ENCODE measurements at regions not wholly inside any gene's neighbourhood (a gene's known extent, or its start where the extent isn't known, plus 50 kb on each side); places are given as distances from the start of the nearest gene placed in this dataset.
"Not testable (repeated sequence)": the region's sequence is repeated elsewhere in the genome, so short reads cannot be mapped to it uniquely, and the experiment has no call there.

DNA sequence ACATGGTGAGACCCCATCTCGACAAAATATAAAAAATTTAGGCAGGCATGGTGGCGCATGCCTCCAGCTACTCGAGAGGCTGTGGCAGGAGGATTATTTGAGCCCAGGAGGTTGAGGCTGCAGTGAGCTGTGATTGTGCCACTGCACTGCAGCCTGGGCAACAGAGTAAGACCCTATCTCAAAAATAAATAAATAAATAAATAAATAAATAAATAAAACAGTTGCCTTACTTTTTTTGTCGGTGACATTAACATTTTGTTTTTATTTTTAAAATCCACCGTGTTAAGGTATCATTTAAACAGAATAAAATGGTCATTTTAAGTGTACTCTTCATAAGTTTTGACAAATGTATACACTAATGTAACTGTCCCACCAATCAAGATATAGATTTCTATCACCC, 57.0 kb downstream of the RASL11A start:
- no peak for DNase-seq (ENCODE audit: low read depth in 2 of 2, low spot score in 1 of 2)

DNA sequence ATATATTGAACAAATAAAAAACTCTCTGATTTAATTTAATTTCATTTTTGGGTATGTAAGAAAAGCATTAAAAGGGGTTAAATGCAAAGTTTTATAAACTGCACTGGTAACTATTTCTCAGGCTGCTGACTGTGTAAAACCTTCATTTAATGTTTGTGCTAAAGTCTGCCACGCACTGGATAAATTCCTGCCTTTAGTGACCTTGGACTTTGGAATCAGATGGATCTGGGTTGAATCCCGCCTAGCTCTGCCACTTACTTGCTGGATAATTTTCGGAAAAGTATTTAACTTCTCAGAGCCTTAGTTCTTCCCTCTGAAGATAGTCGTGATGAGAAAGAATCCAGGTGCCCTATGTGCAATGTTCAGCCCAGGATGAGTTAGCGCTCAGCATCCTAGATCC, 58.6 kb downstream of the RASL11A start:
- no peak for DNase-seq (ENCODE audit: low read depth in 2 of 2, low spot score in 1 of 2)

DNA sequence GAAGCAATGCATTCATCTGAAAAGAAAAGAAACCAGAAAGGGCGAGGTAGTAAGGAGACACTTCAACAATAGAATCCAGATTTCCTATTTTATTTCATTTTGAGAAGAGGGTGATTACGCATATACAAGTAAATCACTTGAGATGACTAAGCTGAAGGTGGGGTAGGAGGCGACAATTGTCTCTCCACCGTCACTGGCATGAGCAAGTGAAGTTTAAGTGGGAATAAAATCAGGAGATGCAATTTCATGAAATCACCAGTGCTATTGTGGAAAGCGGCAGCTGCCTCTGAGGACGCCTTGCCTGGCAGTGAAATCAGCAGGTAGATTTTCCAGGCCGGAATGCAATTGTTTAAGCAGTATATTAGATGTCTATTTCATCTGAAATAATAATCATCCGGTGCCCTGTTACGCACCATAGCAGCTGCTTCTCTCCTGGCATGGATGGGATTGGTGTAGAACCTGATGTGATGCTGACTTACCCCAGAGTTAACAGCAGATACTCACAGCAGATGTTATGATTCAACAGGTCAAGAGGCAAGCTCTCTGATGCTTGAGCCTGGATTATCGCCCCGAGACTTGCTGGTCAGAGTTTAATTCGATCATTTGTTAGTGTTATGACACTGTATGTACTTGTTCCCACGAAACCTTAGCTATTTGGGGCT, 64.3 kb downstream of the RASL11A start:
- no peak for DNase-seq (ENCODE audit: low read depth in 2 of 2, low spot score in 1 of 2)

DNA sequence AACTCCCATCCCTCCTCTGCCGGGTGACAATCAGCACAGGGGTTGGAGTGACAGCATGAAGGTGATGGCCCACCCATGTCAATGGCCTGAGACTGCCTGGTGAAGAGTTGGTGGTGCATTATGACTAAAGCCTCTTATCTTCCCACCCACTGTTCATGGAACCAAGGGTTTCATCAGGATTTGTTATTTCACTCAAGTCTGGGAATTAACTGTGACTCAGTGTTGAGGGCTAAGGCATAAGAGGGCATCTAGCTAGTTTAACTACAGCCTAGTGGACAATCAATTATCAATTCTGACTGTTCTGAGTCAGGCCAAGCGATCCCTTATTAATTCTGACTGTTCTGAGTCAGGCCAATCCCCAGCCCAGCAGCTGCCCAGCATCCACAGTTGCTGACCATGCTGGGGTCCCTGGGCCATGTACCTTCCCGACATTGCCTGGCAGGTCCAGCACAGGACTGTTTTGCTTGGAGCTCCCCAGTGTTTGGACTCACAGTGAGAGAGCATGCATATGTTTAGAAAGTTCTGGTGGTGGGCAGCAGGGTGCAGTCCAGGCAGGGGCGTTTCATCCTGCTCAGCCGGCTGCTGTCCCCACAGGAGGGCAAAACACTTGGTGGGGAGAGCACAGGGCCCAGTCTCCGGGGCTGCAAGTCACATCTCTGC, 65.5 kb downstream of the RASL11A start:
- no peak for DNase-seq (ENCODE audit: low read depth in 2 of 2, low spot score in 1 of 2)

DNA sequence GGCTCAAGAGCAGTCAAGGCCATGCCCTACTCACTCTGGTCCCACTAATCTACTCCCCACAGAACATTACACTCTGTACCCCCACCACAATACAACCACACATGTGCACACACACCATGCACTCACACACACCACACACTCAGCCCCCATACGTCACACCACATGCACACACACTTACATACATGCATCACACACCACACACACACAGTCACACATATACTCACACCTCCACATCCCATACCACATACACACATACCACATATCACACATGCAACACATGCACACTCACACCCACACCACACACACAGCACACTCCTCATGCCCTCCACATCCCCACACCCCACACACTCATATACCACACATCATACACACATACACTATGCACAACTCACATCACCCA, 67.6 kb downstream of the RASL11A start:
- DNase-seq (ENCODE audit: low read depth in 2 of 2, low spot score in 1 of 2): no peak

DNA sequence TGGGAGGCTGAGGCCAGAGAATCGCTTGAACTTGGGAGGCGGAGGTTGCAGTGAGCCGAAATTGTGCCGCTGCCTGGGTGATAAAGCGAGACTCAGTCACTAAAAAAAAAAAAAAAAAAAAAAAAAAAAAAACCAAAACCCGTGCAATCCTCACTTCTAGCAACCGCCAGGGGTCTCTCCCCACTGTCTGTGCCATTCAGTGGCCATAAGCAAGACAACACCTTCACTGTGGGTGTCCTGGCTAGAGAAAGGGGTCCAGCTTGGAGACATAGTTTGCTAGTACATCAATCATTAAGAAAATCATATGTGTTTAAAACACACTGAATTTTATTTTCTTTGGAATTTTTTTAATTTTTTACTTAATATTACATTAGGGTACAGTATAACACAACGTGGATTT, 68.2 kb downstream of the RASL11A start:
- DNase-seq (ENCODE audit: low read depth in 2 of 2, low spot score in 1 of 2): no peak

DNA sequence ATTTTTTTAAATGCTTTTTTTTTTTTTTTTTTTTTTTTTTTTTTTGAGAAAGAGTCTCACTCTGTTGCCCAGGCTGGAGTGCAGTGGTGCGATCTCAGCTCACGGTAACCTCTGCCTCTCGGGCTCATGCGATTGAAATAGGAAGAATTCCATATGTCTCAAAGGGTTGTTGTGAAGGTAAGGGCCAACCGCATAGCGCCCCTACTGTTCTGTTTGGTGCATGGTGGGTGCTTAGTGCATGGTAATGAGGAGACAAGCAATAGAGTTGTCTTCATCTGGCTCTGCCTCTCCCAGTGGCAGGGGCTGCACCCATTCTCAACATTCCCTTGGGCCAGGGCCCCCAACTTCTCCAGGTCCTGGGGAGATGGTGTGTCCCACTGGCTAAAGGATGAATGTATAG, 68.7 kb downstream of the RASL11A start:
- no peak for DNase-seq (ENCODE audit: low read depth in 2 of 2, low spot score in 1 of 2)

DNA sequence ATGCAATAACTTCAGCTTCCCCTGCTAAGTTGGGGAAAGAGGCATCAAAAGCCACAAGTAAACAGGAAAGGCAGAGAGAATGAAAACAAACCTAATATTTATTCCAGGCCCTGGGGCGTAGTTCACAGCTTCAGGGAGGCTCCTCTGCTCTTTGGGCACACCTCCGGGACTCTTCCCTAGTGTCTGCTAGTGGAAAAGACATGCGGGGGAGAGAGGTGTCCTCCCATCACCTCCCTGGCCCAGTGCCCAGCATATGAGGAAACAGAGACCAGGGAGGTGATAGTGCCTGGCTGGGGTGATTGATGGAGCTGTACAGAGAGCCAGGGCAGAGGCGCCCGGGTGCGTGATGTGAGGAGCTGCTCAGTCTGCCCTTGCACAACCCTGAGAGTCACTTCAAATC, 71.0 kb downstream of the RASL11A start:
- DNase-seq (ENCODE audit: low read depth in 2 of 2, low spot score in 1 of 2): no peak

DNA sequence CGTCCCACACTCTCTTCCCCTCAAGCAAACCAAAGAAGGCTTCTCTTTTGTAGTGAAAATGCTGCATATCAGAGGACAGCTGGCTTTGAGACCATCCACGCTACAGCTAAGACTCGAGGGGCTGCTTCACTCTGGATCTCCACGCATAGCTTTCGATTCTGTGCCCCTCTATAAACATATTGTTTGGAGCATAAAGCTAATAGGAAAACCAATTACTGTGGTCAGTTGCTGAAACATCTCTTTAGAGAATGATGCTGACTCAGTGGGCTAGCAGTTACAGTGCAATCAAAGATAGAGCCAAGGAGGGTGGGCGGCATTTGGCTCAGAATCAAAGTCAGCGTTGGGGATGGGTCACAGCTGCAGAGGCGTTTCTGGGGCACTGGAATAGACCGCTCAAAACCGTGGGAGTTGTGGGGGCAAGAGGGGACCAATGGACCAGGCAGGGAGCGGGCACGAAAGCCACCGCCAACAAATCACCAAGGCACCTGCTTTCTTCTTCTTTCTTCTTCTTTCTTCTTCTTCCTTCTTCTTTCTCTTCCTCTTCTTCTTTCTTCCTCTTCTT, 76.7 kb downstream of the RASL11A start:
- DNase-seq (ENCODE audit: low read depth in 2 of 2, low spot score in 1 of 2): no peak

DNA sequence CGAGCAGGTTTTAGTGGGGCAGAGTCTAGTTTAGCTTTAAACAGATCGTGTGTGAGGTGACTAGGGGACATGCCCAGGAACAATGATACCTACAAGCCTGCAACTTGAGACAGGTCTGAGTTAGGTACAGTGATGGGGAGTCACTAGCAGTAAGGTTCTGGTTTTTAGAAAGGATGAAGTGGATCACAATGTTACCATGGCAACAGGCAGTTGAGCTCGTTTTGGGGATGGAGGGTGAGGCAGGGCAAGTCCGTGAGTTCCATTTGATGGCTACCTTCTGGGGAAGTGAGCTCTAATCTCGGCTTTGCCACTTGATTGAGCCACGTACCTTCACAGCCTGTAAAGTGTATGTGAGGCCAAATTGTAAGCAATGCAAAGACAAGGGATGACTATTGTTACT, 76.0 kb upstream of the GTF3A start:
- no peak for DNase-seq (ENCODE audit: low read depth in 2 of 2, low spot score in 1 of 2)

DNA sequence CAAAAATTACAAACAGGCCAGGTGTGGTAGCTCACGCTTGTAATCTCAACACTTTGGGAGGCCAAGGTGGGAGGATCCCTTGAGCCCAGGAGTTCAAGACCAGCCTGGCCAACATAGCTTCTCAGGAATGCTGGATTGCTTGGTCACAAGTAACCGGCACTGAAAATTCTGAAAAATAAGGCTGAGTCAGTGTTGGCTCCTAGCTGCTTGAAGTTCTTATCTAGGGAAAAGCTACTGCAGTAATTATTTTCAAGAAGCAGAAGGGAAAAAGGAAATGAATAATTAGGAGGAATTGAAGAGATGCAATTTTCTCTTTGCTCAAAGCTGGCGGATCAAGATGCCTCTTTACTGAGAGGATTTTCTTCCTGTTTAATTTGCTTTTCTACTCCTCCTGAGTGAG, 75.0 kb upstream of the GTF3A start:
- no peak for DNase-seq (ENCODE audit: low read depth in 2 of 2, low spot score in 1 of 2)

DNA sequence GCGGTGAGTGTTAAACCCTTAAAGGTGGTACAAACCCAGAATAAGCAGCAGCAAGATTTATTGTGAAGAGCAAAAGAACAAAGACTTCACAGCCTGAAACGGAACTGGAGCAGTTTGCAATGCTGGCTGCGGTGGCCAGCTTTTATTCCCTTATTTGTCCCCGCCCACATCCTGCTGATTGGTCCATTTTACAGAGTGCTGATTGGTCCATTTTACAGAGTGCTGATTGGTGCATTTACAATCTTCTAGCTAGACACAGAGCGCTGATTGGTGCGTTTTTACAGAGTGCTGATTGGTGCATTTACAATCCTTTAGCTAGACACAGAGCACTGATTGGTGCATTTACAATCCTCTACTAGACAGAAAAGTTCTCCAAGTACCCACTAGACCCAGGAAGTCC, 73.6 kb upstream of the GTF3A start:
- DNase-seq (ENCODE audit: low read depth in 2 of 2, low spot score in 1 of 2): not testable (repeated sequence)

DNA sequence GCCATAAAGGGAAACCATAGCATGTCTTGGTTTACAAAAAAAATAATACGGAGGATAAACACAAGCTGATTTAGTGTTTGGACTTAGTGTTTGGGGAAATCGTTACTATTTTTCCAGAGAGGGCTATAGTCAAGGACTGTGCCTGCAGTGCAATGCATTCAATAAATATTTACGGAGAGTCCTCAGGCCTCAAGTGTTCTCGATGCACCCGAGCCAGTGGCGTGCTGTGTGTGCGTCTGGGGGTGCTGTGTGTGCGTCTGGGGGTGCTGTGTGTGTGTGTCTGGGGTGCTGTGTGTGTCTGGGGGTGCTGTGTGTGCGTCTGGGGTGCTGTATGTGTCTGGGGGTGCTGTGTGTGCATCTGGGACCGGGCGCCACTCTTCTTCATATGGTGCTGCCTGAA, 71.7 kb upstream of the GTF3A start:
- DNase-seq (ENCODE audit: low read depth in 2 of 2, low spot score in 1 of 2): no peak

DNA sequence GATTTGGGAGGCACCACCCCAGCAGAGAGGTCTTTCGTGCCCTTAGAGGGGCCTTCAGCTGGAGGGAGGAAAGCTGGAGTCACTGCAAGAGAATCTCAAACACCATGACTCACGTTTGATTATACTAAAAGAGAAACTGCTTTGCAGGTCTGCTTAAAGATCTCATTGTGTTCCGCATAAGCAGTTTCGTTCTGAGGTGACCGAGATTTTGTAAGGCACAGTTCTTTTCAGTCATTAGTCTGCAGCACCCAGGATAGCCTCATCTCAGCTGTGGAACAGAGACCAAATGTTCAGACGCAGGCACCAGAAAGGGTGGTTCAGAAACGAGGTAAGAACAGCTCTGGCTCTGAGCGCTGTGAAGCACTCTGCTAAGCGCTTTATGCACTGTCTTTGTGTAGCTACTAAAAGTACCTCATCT, 71.2 kb upstream of the GTF3A start:
- no peak for DNase-seq (ENCODE audit: low read depth in 2 of 2, low spot score in 1 of 2)

DNA sequence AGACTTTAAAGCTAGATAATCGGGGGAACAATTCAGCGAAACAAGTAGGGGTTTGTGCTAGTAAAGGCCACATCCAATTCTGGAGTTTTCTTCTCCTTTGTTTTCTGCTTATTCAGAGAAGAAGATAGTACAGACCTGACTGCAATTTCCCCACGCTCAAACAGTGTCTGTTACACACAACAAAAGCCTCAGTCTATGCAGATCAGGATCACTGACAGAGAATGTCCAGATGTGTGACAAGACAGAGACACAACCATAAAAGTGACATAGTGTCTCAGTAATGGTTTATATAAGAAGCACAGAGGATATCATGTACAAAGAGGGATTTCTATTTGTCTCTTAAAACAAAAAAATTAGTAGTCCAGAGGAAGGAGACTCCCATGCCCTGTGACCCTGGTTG, 70.7 kb upstream of the GTF3A start:
- no peak for DNase-seq (ENCODE audit: low read depth in 2 of 2, low spot score in 1 of 2)

DNA sequence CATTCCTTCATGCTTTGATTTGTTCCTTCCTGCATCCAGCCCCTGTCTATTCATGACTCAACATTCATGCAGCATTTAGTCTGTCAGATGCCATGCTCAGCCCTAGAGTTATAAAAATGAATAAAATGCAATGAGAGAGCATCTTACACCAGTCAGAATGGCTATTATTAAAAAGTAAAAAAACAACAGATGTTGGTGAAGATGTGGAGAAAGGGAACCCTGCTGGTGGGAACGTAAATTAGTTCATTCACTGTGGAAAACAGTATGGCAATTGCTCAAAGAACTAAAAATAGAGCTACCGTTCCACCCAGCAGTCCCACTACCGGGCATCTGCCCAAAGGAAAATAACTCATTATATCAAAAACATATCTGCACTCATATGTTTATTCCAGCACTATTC, 70.0 kb upstream of the GTF3A start:
- no peak for DNase-seq (ENCODE audit: low read depth in 2 of 2, low spot score in 1 of 2)

DNA sequence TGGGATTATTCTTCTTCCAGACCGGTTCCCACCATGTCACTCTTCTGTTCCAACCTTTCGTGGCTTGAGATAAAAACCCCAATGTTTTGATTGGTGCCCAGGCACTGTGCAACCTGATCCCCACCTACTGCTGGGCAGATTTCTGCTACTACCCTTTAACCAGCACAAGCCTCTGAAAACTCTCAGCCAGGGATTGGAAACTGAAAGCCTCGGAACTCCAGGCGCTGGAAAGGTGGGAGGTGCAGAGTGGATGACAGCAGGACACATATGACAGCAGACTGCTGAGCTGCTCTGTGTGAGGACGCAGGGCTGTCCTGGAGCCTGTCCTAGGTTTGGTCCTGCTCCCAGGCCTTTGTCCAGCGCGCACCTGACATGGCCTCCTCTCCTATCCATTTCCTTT, 68.5 kb upstream of the GTF3A start:
- no peak for DNase-seq (ENCODE audit: low read depth in 2 of 2, low spot score in 1 of 2)

DNA sequence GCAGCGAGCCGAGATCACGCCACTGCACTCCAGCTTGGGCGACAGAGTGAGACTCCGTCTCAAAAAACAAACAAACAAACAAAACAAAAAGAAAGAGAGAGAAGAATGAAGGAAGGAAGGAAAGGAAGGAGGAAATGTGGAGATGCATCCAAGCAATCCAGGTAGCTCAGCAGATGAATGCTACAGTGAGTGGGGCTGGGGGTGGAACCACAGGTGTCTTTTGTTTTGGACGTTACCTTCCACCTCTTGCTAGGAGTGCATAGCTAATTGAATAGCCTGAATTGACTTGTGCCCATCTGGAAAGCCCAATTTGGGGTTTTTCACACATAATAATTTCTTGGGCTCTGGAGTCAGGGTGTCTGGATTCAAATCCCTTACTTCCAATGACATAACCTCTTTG, 66.0 kb upstream of the GTF3A start:
- no peak for DNase-seq (ENCODE audit: low read depth in 2 of 2, low spot score in 1 of 2)

DNA sequence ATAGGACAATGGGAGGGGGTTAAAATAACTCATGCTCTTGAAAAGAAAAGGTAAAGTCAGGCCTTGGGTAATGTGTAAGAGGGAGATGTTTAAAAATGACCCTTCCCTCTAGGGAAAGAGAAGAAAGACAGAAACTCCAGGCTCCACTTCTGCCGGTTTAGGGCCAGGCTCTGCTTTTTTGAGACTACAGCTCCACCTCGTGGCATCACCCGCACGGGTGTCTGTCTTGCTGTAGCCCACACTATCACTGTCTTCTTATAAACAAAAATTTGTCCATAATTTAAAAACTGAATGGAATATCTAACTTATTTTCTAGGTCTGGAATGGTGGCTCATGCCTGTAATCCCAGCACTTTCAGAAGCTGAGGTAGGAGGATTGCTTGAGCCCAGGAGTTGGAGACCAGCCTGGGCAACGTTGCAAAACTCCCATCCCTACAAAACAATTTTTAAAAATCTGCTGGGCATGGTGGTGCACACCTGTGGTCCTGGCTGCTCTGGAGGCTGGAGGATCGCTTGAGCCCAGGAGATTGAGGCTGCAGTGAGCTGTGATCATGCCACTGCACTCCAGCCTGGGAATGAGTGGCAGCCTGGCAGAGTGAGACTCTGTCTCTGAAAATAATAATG, 65.1 kb upstream of the GTF3A start:
- peak in 1 of 2 donors; percentile 26 for DNase-seq (ENCODE audit: low read depth in 2 of 2, low spot score in 1 of 2)

DNA sequence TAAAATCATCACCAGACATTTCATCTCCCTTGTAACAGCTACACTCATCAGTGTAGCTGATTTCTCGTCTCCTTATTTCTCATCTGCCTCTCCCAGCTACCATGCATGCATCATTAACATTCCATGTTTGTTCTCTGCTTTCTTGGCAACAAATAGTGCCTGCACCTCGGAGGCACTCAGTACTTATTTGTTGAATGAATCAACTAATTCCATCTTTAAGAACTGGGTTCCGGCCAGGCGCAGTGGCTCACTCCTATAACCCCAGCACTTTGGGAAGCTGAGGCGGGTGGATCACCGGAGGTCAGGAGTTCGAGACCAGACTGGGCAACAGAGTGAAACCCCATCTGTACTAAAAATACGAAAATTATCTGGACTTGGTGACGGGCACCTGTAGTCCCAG, 63.9 kb upstream of the GTF3A start:
- no peak for DNase-seq (ENCODE audit: low read depth in 2 of 2, low spot score in 1 of 2)

DNA sequence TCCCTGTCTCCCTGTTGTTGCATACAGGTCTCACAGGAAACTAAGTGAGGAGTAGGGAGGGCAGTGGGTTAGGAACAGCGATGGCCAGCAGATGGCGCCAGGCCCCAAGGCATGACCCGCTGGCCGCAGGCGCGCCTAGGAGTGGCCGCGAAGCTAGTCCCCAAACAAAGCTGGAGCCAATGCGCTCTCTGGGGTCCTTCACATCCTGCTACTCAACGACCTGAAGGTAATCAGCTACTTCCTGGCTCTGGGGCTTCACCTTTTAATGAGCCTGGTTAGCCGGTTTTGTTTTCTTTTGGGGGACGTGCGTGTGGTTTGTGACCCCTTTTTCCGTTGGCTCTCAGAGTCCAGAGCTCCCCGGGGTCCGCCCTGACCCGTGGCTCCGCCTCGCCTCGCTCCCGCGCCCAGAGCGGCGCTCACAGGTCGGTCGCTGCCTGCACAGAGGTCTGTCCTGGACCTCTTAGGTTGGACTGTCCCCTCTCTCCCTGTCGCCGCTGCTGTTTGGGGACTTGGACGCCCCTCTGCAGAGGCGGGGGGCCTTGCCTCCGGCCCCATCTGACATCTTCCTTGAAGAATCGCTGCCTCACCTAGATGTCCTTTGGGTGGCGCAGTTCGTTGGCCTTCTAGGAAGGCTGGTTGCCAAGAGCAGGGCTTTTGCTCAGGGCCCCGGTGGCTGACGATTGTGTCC, 62.2 kb upstream of the GTF3A start:
- peak; percentile 42 to 65 for DNase-seq (ENCODE audit: low read depth in 2 of 2, low spot score in 1 of 2)

DNA sequence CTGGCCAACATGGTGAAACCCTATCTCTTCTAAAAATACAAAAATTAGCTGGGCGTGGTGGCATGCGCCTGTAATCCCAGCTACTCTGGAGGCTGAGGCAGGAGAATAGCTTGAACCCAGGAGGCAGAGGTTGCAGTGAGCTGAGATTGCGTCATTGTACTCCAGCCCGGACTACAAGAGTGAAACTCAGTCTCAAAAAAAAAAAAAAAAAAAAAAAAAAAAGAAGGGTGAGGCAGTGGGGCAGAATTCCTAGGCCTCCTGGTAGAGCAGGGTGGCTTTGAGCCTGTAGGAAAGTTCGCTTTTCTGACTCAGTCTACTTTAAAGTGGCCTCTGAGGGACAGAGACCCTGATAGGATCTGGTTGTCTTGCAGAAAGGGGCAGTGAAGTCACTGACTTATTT, 60.8 kb upstream of the GTF3A start:
- not testable (repeated sequence) for DNase-seq (ENCODE audit: low read depth in 2 of 2, low spot score in 1 of 2)

Data from stimulated activated CD8-positive, alpha-beta memory T cell treated with anti-CD3 and anti-CD28 coated beads, Interleukin-4, amount 100 ng/mL, for 1 hour (primary cell).